ENCODE measurements at regions not wholly inside any gene's neighbourhood (a gene's known extent, or its start where the extent isn't known, plus 50 kb on each side); places are given as distances from the start of the nearest gene placed in this dataset.

DNA sequence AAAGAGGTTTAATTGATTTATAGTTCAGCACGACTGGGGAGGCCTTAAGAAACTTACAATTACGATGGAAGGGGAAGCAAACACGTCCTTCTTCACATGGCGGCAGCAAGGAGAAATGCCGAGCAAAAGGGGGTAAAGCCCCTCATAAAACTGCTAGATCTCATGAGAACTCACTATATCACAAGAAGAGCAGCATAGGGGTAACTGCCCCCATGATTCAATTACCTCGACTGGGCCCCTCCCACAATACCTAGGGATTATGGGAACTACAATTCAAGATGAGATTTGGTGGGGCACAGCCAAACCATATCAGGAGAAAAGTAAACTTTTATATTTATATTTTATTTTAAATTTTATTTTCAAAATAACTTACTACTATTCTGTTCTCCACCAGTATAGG, 272.0 kb downstream of the MYCN start:
- Histone ChIP-seq H3K4me3 (no peak overlapping the region), H3K27ac (no peak overlapping the region), H3K9me3 (no peaks in the 10 kb centered on the region), H3K4me1 (replicated peaks) (no peaks in the 10 kb centered on the region), H3K27me3 (replicated peaks; ENCODE audit: insufficient read depth) (no peaks in the 10 kb centered on the region), H3K36me3 (no peaks in the 10 kb centered on the region)
- no peak for DNase-seq (ENCODE audit: low spot score)
- intact Hi-C loops (cut with DNase I), result no loop called here
- WGBS, result 69% methylated on average over 6 of the region's 6 CpGs
- TF ChIP-seq CTCF (IDR thresholded peaks at IDR 0.05) (no peak), POLR2A (IDR thresholded peaks at IDR 0.05) (no peak), POLR2AphosphoS5 (IDR thresholded peaks at IDR 0.05) (no peak)

GRCh38 chr2:16211341-16211740, 271.0 kb downstream of the MYCN start:
- 70% methylated on average over 4 of the region's 4 CpGs for WGBS
- H3K27ac ChIP-seq, result no peak overlapping the region
- H3K36me3 ChIP-seq, result no peaks in the 10 kb centered on the region
- no peaks in the 10 kb centered on the region for H3K27me3 ChIP-seq (replicated peaks; ENCODE audit: insufficient read depth)
- no peak for DNase-seq (ENCODE audit: low spot score)
- intact Hi-C loops (cut with DNase I), result no loop called here
- no peaks in the 10 kb centered on the region for H3K4me1 ChIP-seq (replicated peaks)
- no peak overlapping the region for H3K4me3 ChIP-seq
- TF ChIP-seq POLR2A (IDR thresholded peaks at IDR 0.05), result no peak
- TF ChIP-seq POLR2AphosphoS5 (IDR thresholded peaks at IDR 0.05), result no peak
- TF ChIP-seq CTCF (IDR thresholded peaks at IDR 0.05), result no peak
- H3K9me3 ChIP-seq, result no peaks in the 10 kb centered on the region

DNA sequence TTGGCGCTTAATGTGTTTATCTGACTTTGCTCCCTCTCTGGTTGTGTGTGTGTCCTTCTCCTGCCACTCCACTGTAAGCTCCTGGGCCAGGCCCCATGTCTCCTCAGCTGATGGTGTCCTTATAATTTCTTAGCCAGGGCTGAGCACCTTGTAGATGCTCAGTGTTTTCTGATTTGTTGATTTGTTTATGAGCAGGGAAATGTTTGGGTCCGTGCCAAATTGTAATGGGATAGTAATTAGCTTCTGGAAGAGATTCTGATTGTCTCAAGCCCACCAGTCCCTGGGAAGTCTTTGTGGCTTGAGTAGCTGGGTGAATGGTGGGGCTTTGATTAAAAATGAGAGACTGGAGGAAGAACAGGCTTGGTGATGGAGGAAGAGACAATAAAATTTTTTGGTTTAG, 270.5 kb downstream of the MYCN start:
- TF ChIP-seq CTCF (IDR thresholded peaks at IDR 0.05), result no peak
- no peak for TF ChIP-seq POLR2AphosphoS5 (IDR thresholded peaks at IDR 0.05)
- no peak for TF ChIP-seq POLR2A (IDR thresholded peaks at IDR 0.05)
- Histone ChIP-seq H3K27me3 (replicated peaks; ENCODE audit: insufficient read depth) (no peaks in the 10 kb centered on the region), H3K4me3 (no peak overlapping the region), H3K9me3 (no peaks in the 10 kb centered on the region), H3K27ac (no peak overlapping the region), H3K36me3 (no peaks in the 10 kb centered on the region), H3K4me1 (replicated peaks) (no peaks in the 10 kb centered on the region)
- intact Hi-C loops (cut with DNase I), result no loop called here
- 78% methylated on average over 2 of the region's 2 CpGs for WGBS
- DNase-seq (ENCODE audit: low spot score), result no peak

GRCh38 chr2:16209799-16210198, 269.4 kb downstream of the MYCN start:
- H3K36me3 ChIP-seq, result no peaks in the 10 kb centered on the region
- no peak overlapping the region for H3K27ac ChIP-seq
- H3K4me1 ChIP-seq (replicated peaks), result no peaks in the 10 kb centered on the region
- DNase-seq (ENCODE audit: low spot score), result no peak
- intact Hi-C loops (cut with DNase I), result no loop called here
- H3K9me3 ChIP-seq, result no peaks in the 10 kb centered on the region
- 46% methylated on average over 1 of the region's 1 CpG for WGBS
- TF ChIP-seq CTCF (IDR thresholded peaks at IDR 0.05), result no peak
- H3K27me3 ChIP-seq (replicated peaks; ENCODE audit: insufficient read depth), result no peaks in the 10 kb centered on the region
- no peak overlapping the region for H3K4me3 ChIP-seq

DNA sequence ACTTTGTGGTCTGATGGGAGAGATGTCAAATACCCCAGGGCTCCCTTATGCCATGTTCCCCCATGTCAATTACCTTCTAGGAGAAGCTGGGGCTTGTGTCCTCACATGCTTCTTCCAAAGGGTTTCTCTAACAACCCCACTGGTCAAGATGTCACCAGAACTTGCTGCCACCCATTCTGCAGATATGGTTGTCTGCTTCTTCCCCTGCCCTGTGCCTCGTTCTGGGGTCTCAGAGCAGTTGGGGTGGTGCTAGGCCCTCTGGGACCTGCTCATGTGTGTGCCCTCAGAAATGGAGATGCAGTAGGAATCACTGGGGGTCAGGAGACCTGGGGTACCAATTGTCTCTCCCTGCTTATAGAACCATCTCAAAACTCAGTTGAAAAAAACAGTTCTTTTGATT, 268.6 kb downstream of the MYCN start:
- no peak overlapping the region for H3K4me3 ChIP-seq
- H3K9me3 ChIP-seq, result no peaks in the 10 kb centered on the region
- DNase-seq (ENCODE audit: low spot score), result no peak
- H3K4me1 ChIP-seq (replicated peaks), result no peaks in the 10 kb centered on the region
- H3K36me3 ChIP-seq, result no peaks in the 10 kb centered on the region
- 93% methylated on average over 1 of the region's 1 CpG for WGBS
- TF ChIP-seq CTCF (IDR thresholded peaks at IDR 0.05) (no peak), POLR2AphosphoS5 (IDR thresholded peaks at IDR 0.05) (no peak), POLR2A (IDR thresholded peaks at IDR 0.05) (no peak)
- intact Hi-C loops (cut with DNase I), result no loop called here
- H3K27ac ChIP-seq, result no peak overlapping the region
- H3K27me3 ChIP-seq (replicated peaks; ENCODE audit: insufficient read depth), result no peaks in the 10 kb centered on the region
